ENCODE measurements at regions not wholly inside any gene's neighbourhood (a gene's known extent, or its start where the extent isn't known, plus 50 kb on each side); places are given as distances from the start of the nearest gene placed in this dataset.
"Not testable (repeated sequence)": the region's sequence is repeated elsewhere in the genome, so short reads cannot be mapped to it uniquely, and the experiment has no call there.

DNA sequence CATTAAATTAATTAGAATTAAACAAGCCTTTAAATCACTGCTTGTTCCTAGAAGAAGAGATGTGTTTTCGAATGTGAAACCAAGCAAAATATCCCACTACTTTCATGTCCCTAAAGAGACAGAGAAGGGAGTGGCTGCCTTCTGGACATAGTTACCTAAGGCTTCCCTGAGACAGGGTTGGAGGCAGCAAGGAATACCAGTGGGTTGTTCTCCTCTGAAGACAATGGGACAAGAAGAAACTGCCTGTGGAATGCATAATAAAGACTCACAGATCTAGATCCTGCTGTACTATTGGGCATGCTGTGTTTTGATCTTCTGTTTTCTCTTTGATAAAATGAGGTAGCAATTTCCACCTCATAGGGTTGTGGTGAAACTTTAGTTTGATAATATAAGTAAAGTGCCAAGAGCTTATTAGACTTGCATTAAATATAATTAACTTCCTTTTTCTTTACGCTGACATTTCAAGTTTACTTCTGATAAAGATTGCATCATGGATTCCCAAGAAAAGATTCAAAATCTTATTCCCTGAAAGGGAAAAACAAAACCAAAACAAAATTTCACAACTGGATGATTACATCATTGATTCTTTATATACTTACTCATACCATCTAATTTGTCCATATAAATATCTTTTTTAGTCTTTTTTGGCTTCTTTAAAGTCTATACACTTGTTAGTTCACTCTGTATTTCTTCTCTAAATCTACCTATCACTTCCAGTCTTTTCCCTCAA, 621.3 kb downstream of the ETS1 start:
- Mint-ChIP-seq H3K4me1 (no peaks in the 10 kb centered on the region), H3K27me3 (peaks cover 9 to 42% (median 23%) of the 10 kb centered on the region in 5 donors), H3K9me3 (peaks cover 0 to 5% (median 0%) of the 10 kb centered on the region in 11 donors), H3K27ac (no peak overlapping the region), H3K36me3 (no peaks in the 10 kb centered on the region), H3K4me3 (no peak overlapping the region)
- ATAC-seq (no peak), DNase-seq (no peak)
- ChIA-PET CTCF (no interaction called here), POLR2A (no interaction called here)
- H3K4me1 ChIP-seq (ENCODE audit: control insufficient read depth in 2 of 2, insufficient read depth in 2 of 2, low read length in 2 of 2): no peaks in the 10 kb centered on the region
- H3K36me3 ChIP-seq (ENCODE audit: control insufficient read depth in 2 of 3, insufficient read depth in 3 of 3, low read length in 3 of 3): no peaks in the 10 kb centered on the region
- H3K27me3 ChIP-seq (ENCODE audit: control insufficient read depth in 2 of 2, insufficient read depth in 2 of 2, low read length in 2 of 2): no peaks in the 10 kb centered on the region
- no peak overlapping the region for H3K4me3 ChIP-seq (ENCODE audit: low read length)
- no peak overlapping the region for H3K27ac ChIP-seq (ENCODE audit: low read depth, low read length)
- no peaks in the 10 kb centered on the region for H3K9me3 ChIP-seq (ENCODE audit: control insufficient read depth in 2 of 3, low read length in 3 of 3)
- intact Hi-C loops (cut with micrococcal nuclease): no loop called here

DNA sequence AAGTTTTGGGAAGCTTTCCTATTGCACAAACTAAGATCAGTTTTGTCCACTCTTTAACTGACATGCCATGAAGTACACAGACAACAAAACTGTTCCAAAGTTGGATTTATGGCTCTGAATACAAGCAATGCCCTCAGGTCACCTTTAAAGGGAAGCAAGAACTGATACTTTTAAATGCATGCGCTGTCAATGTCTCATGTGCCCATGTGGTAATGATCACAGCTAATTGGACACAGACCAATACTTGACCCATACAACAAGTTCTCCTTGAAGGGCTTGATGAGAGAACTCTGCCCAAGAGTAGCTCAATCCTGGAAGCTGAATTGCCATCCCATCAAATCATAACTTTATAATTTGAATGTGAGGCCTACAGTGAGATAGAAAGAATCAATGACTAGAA, 624.9 kb downstream of the ETS1 start:
- Mint-ChIP-seq H3K36me3 (no peaks in the 10 kb centered on the region), H3K4me3 (no peak overlapping the region), H3K9me3 (no peaks in the 10 kb centered on the region), H3K4me1 (no peaks in the 10 kb centered on the region), H3K27ac (no peak overlapping the region), H3K27me3 (peaks cover 8 to 33% (median 21%) of the 10 kb centered on the region in 5 donors)
- Histone ChIP-seq H3K4me3 (ENCODE audit: low read length) (no peak overlapping the region), H3K36me3 (ENCODE audit: control insufficient read depth in 2 of 3, insufficient read depth in 3 of 3, low read length in 3 of 3) (no peaks in the 10 kb centered on the region), H3K27ac (ENCODE audit: low read depth, low read length) (no peak overlapping the region), H3K9me3 (ENCODE audit: control insufficient read depth in 2 of 3, low read length in 3 of 3) (no peaks in the 10 kb centered on the region), H3K4me1 (ENCODE audit: control insufficient read depth in 2 of 2, insufficient read depth in 2 of 2, low read length in 2 of 2) (no peaks in the 10 kb centered on the region), H3K27me3 (ENCODE audit: control insufficient read depth in 2 of 2, insufficient read depth in 2 of 2, low read length in 2 of 2) (no peaks in the 10 kb centered on the region)
- intact Hi-C loops (cut with micrococcal nuclease): no loop called here
- no peak for ATAC-seq
- DNase-seq: no peak
- ChIA-PET POLR2A (no interaction called here), CTCF (no interaction called here)

DNA sequence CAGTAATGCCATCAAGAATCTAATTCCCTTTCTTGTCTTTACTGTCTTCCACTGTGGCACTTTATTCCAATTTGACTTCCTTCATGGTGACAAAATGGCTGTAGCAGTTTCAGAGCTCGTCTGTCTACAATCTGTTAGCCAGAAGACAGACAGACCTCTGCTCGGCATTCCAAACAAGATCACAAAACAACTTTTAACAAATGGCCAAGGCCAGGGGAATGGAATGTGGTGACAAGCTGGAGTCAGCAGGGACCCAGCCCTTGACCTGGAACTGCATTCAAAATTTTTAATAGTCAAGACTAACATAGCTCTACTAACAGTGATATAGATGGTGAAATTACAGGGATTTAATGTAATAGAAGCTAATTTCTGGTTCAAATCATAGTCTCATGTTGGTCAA, 637.2 kb downstream of the ETS1 start:
- intact Hi-C loops (cut with micrococcal nuclease): no loop called here
- no peak for DNase-seq
- Mint-ChIP-seq H3K9me3 (peaks cover 0 to 13% (median 3%) of the 10 kb centered on the region in 11 donors), H3K27ac (no peak overlapping the region), H3K27me3 (peaks cover 0 to 28% (median 21%) of the 10 kb centered on the region in 5 donors), H3K4me3 (no peak overlapping the region), H3K4me1 (no peaks in the 10 kb centered on the region), H3K36me3 (peaks cover 0 to 6% (median 3%) of the 10 kb centered on the region in 5 donors)
- ATAC-seq: no peak
- ChIA-PET POLR2A (no interaction called here), CTCF (no interaction called here)
- Histone ChIP-seq H3K4me3 (ENCODE audit: low read length) (no peak overlapping the region), H3K27ac (ENCODE audit: low read depth, low read length) (no peak overlapping the region), H3K9me3 (ENCODE audit: control insufficient read depth in 2 of 3, low read length in 3 of 3) (no peaks in the 10 kb centered on the region), H3K27me3 (ENCODE audit: control insufficient read depth in 2 of 2, insufficient read depth in 2 of 2, low read length in 2 of 2) (no peaks in the 10 kb centered on the region), H3K36me3 (ENCODE audit: control insufficient read depth in 2 of 3, insufficient read depth in 3 of 3, low read length in 3 of 3) (no peaks in the 10 kb centered on the region), H3K4me1 (ENCODE audit: control insufficient read depth in 2 of 2, insufficient read depth in 2 of 2, low read length in 2 of 2) (no peaks in the 10 kb centered on the region)

DNA sequence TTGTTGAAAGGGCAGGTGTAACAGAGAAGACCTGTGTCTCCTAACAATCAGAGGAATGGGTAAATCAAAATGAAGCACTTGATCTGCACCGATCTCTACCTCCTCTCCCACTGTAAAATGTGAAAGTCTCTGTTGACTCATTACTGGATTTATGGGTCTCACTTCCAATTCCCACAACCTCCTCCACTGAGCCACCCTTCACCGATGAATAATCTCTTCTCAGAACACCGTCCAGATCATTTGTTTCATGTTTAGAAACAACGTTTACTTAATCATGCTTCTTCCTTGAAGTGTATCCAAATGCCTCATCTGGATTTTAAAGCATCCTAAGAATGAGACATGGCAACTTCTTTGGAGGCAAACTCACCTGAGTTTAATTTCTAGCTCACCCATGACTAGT, 643.6 kb downstream of the ETS1 start:
- intact Hi-C loops (cut with micrococcal nuclease): no loop called here
- ATAC-seq (no peak), DNase-seq (no peak)
- H3K36me3 ChIP-seq (ENCODE audit: control insufficient read depth in 2 of 3, insufficient read depth in 3 of 3, low read length in 3 of 3): no peaks in the 10 kb centered on the region
- Mint-ChIP-seq H3K36me3 (peaks cover 0 to 1% (median 0%) of the 10 kb centered on the region in 5 donors), H3K4me3 (no peak overlapping the region), H3K27ac (no peak overlapping the region), H3K27me3 (peaks cover 4 to 18% (median 8%) of the 10 kb centered on the region in 5 donors), H3K9me3 (peaks cover 0 to 8% (median 0%) of the 10 kb centered on the region in 11 donors), H3K4me1 (peaks cover 0 to 4% (median 0%) of the 10 kb centered on the region in 7 donors)
- POLR2A ChIA-PET: no interaction called here
- H3K4me1 ChIP-seq (ENCODE audit: control insufficient read depth in 2 of 2, insufficient read depth in 2 of 2, low read length in 2 of 2): no peaks in the 10 kb centered on the region
- CTCF ChIA-PET: no interaction called here
- H3K27ac ChIP-seq (ENCODE audit: low read depth, low read length): no peak overlapping the region
- H3K9me3 ChIP-seq (ENCODE audit: control insufficient read depth in 2 of 3, low read length in 3 of 3): no peaks in the 10 kb centered on the region
- H3K27me3 ChIP-seq (ENCODE audit: control insufficient read depth in 2 of 2, insufficient read depth in 2 of 2, low read length in 2 of 2): no peaks in the 10 kb centered on the region
- H3K4me3 ChIP-seq (ENCODE audit: low read length): no peak overlapping the region

DNA sequence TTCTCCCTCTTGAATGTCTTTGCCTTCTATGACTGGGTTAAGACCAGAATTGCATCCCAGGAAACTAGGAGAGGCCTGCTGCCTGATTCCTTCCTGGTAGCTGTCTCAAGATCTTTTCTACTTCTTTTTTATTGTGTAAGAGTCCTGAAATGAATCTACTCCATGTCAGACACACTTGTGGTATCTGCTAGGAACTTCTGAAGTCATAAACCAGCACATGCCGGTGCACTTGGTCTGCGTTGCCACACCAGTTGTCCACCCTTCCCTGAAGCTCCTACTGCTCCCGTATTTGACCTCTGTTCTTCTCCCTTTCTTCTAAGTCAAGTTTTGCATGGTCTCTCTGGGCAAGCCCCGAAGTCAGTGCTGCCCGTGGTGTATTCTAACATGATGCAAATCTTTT, 644.2 kb downstream of the ETS1 start:
- no peak overlapping the region for H3K27ac Mint-ChIP-seq
- H3K27ac ChIP-seq (ENCODE audit: low read depth, low read length): no peak overlapping the region
- H3K4me1 Mint-ChIP-seq: peaks cover 0 to 4% (median 0%) of the 10 kb centered on the region in 7 donors
- ChIA-PET CTCF (no interaction called here), POLR2A (no interaction called here)
- H3K36me3 Mint-ChIP-seq: peaks cover 0 to 1% (median 0%) of the 10 kb centered on the region in 5 donors
- ATAC-seq: no peak
- H3K4me3 ChIP-seq (ENCODE audit: low read length): no peak overlapping the region
- H3K27me3 ChIP-seq (ENCODE audit: control insufficient read depth in 2 of 2, insufficient read depth in 2 of 2, low read length in 2 of 2): no peaks in the 10 kb centered on the region
- H3K9me3 ChIP-seq (ENCODE audit: control insufficient read depth in 2 of 3, low read length in 3 of 3): no peaks in the 10 kb centered on the region
- DNase-seq: no peak
- peaks cover 0 to 8% (median 0%) of the 10 kb centered on the region in 11 donors for H3K9me3 Mint-ChIP-seq
- no peaks in the 10 kb centered on the region for H3K4me1 ChIP-seq (ENCODE audit: control insufficient read depth in 2 of 2, insufficient read depth in 2 of 2, low read length in 2 of 2)
- intact Hi-C loops (cut with micrococcal nuclease): no loop called here
- H3K36me3 ChIP-seq (ENCODE audit: control insufficient read depth in 2 of 3, insufficient read depth in 3 of 3, low read length in 3 of 3): no peaks in the 10 kb centered on the region
- H3K4me3 Mint-ChIP-seq: no peak overlapping the region
- H3K27me3 Mint-ChIP-seq: peaks cover 4 to 12% (median 8%) of the 10 kb centered on the region in 5 donors

DNA sequence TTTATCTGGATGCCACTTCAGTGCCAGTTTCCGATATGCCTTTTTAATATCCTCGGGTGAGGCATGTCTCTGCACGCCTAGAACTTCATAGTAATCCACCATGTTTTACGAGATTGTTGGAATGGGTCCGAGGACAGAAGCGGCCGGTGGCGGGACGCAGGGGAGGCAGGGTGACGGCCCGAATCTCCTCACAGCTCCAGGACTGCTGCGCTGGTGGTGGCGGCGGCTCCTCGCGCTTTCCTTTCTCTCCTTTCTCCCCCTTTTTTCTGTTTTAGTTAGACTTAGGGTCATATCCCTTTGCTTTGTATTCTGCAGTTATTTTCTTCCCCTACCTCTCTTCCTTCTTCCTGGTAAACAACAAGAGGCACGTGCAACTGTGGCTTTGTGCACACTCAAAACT, 645.8 kb downstream of the ETS1 start:
- DNase-seq; intact Hi-C loops (cut with micrococcal nuclease); POLR2A ChIA-PET; H3K4me1 Mint-ChIP-seq; H3K27me3 ChIP-seq (ENCODE audit: control insufficient read depth in 2 of 2, insufficient read depth in 2 of 2, low read length in 2 of 2); H3K4me1 ChIP-seq (ENCODE audit: control insufficient read depth in 2 of 2, insufficient read depth in 2 of 2, low read length in 2 of 2); H3K36me3 ChIP-seq (ENCODE audit: control insufficient read depth in 2 of 3, insufficient read depth in 3 of 3, low read length in 3 of 3); H3K4me3 Mint-ChIP-seq; H3K4me3 ChIP-seq (ENCODE audit: low read length); H3K27ac ChIP-seq (ENCODE audit: low read depth, low read length); CTCF ChIA-PET; H3K9me3 Mint-ChIP-seq; H3K36me3 Mint-ChIP-seq; H3K27ac Mint-ChIP-seq; H3K9me3 ChIP-seq (ENCODE audit: control insufficient read depth in 2 of 3, low read length in 3 of 3): not testable (repeated sequence)
- peak; percentile 57 for ATAC-seq
- H3K27me3 Mint-ChIP-seq: peaks cover 4 to 13% (median 10%) of the 10 kb centered on the region in 5 donors

DNA sequence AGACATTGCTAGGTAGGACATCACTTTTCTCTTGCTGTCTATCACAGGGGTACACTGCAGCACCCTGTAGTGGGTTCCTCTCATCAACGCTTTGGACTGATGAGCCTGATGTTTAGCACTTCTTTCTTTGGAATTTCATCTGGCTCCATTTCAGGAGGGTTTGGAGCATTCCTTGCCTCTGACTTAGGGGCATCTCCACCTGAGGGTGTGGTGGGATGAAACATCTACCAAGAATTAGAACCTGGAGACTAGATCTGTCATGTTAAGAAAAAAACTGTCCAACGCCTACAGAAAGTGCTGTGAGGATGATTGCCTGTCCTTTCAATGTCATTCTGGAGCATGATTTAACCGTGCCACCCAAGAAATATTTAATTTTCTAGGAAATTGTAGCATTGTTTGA, 648.4 kb downstream of the ETS1 start:
- no peaks in the 10 kb centered on the region for H3K36me3 ChIP-seq (ENCODE audit: control insufficient read depth in 2 of 3, insufficient read depth in 3 of 3, low read length in 3 of 3)
- Mint-ChIP-seq H3K4me3 (no peak overlapping the region), H3K36me3 (peaks cover 0 to 1% (median 0%) of the 10 kb centered on the region in 5 donors), H3K9me3 (peaks cover 0 to 8% (median 0%) of the 10 kb centered on the region in 11 donors), H3K4me1 (peaks cover 0 to 4% (median 0%) of the 10 kb centered on the region in 7 donors), H3K27me3 (peaks cover 5 to 25% (median 14%) of the 10 kb centered on the region in 5 donors), H3K27ac (peak overlapping the region in 1 of 9 donors; percentile 33)
- intact Hi-C loops (cut with micrococcal nuclease): no loop called here
- ATAC-seq (no peak), DNase-seq (no peak)
- CTCF ChIA-PET: no interaction called here
- no peaks in the 10 kb centered on the region for H3K27me3 ChIP-seq (ENCODE audit: control insufficient read depth in 2 of 2, insufficient read depth in 2 of 2, low read length in 2 of 2)
- no peak overlapping the region for H3K4me3 ChIP-seq (ENCODE audit: low read length)
- no peaks in the 10 kb centered on the region for H3K9me3 ChIP-seq (ENCODE audit: control insufficient read depth in 2 of 3, low read length in 3 of 3)
- no peak overlapping the region for H3K27ac ChIP-seq (ENCODE audit: low read depth, low read length)
- POLR2A ChIA-PET: no interaction called here
- no peaks in the 10 kb centered on the region for H3K4me1 ChIP-seq (ENCODE audit: control insufficient read depth in 2 of 2, insufficient read depth in 2 of 2, low read length in 2 of 2)

Measured in naive thymus-derived CD4-positive, alpha-beta T cell (primary cell).